H1 (cell line): ENCODE measurements at regions not wholly inside any gene's neighbourhood (a gene's known extent, or its start where the extent isn't known, plus 50 kb on each side); places are given as distances from the start of the nearest gene placed in this dataset.
A peak's percentile ranks its signal among the peaks of the same experiment; 100 is the strongest.

Experiments
- CTCF ChIA-PET: fragments of 300-600 bp; sonication (Branson Sonifier 250); formaldehyde crosslinking; loops from one replicate; lab custom pipeline; 2021; ENCODE audit not compliant: partially characterized antibody; lab: Charles Lee
- POLR2A ChIA-PET: fragments of 300-600 bp; sonication (Branson Sonifier 250); formaldehyde crosslinking; loops from one replicate; lab custom pipeline; 2021; ENCODE audit warnings: inconsistent platforms; ENCODE audit not compliant: partially characterized antibody; lab: Charles Lee
- DNase-seq, 2 experiments: peaks; one replicate each; pipeline versions ENCODE4 v3.0.0 to v3.0.0-alpha.2; 2010 to 2022; ENCODE audit warnings: low spot score in 2 of 2, low read depth in 1 of 2, mixed read lengths in 1 of 2
- FAIRE-seq: peaks from 2 replicates; lab custom pipeline; 2011; peaks lifted over from hg19 to GRCh38; lab: Jason Lieb, UNC
- H2AFZ ChIP-seq: 2 replicates; pipeline ENCODE4 v1.8.1; 2012; ENCODE audit warnings: low read length, inconsistent platforms
- H2AK5ac ChIP-seq: 2 replicates; pipeline ENCODE4 v1.6.1; 2013; ENCODE audit warnings: low read depth, low read length
- H2BK120ac ChIP-seq: replicated peaks from 2 replicates; pipeline ENCODE3; 2013; ENCODE audit warnings: low read depth, low read length, inconsistent platforms
- H2BK12ac ChIP-seq: 2 replicates; pipeline ENCODE4 v1.6.1; 2013; ENCODE audit warnings: low read depth, low read length
- H2BK15ac ChIP-seq: 2 replicates; pipeline ENCODE4 v1.6.1; 2013; ENCODE audit warnings: low read length
- H2BK20ac ChIP-seq: 2 replicates; pipeline ENCODE4 v1.6.1; 2013; ENCODE audit warnings: low read length
- H2BK5ac ChIP-seq: 2 replicates; pipeline ENCODE4 v1.6.1; 2013; ENCODE audit warnings: low read depth, low read length
- H3K14ac ChIP-seq: 2 replicates; pipeline ENCODE4 v1.6.1; 2013; ENCODE audit warnings: inconsistent platforms; ENCODE audit not compliant: insufficient read length
- H3K18ac ChIP-seq: 2 replicates; pipeline ENCODE4 v1.6.1; 2013; ENCODE audit warnings: low read length; ENCODE audit errors: extremely low read depth
- H3K23ac ChIP-seq: 2 replicates; pipeline ENCODE4 v1.6.1; 2013; ENCODE audit warnings: inconsistent platforms; ENCODE audit not compliant: insufficient read length
- H3K23me2 ChIP-seq: 2 replicates; pipeline ENCODE4 v1.6.1; 2013; ENCODE audit warnings: low read depth, low read length
- H3K27ac ChIP-seq: 2 replicates; pipeline ENCODE4 v1.6.1; 2011; ENCODE audit warnings: low read depth, low read length, inconsistent platforms
- H3K27me3 ChIP-seq, 4 experiments: replicated peaks in 1 of 4; 1 replicate in 1 of 4; 2 replicates in 3 of 4; pipeline versions ENCODE4 v1.6.1 to v1.8.1; 2011 to 2013; ENCODE audit warnings: low read length in 3 of 4, mild to moderate bottlenecking in 3 of 4, inconsistent platforms in 2 of 4, mixed read lengths in 2 of 4, moderate library complexity in 1 of 4; ENCODE audit not compliant: control insufficient read depth in 3 of 4, insufficient read depth in 3 of 4; ENCODE audit errors: extremely low read depth in 1 of 4
- H3K36me3 ChIP-seq, 4 experiments: 2 replicates each; pipeline versions ENCODE4 v1.6.1 to v1.8.1; 2011 to 2013; ENCODE audit warnings: mild to moderate bottlenecking in 4 of 4, low read length in 3 of 4, moderate library complexity in 2 of 4, control low read depth in 1 of 4, inconsistent platforms in 1 of 4; ENCODE audit not compliant: insufficient read depth in 4 of 4, control insufficient read depth in 2 of 4
- H3K4ac ChIP-seq: replicated peaks from 2 replicates; pipeline ENCODE3; 2013; ENCODE audit warnings: low read length, low read depth, mixed read lengths, inconsistent platforms; ENCODE audit not compliant: insufficient read length
- H3K4me1 ChIP-seq, 4 experiments: replicated peaks in 1 of 4; 1 replicate in 1 of 4; 2 replicates in 3 of 4; pipeline versions ENCODE4 v1.6.1 to v1.8.1; 2011 to 2013; ENCODE audit warnings: low read length in 3 of 4, inconsistent platforms in 2 of 4, mixed read lengths in 1 of 4; ENCODE audit not compliant: insufficient read depth in 4 of 4, control insufficient read depth in 3 of 4
- H3K4me2 ChIP-seq, 2 experiments: 2 replicates each; pipeline versions ENCODE4 v1.6.1 to v1.8.1; 2011 to 2013; ENCODE audit warnings: low read depth in 2 of 2, low read length in 2 of 2, control low read depth in 1 of 2, inconsistent platforms in 1 of 2, mild to moderate bottlenecking in 1 of 2; ENCODE audit not compliant: insufficient read depth in 1 of 2
- H3K4me3 ChIP-seq, 4 experiments: fragments of 200-600, 300-600 bp in 1 of 4; sonication (generic), shearing (Covaris generic), sonication (Bioruptor Twin) in 1 of 4; 2 replicates each; pipeline versions ENCODE4 v1.5.1 to v1.8.1; 2011 to 2016; ENCODE audit warnings: low read length in 4 of 4, low read depth in 3 of 4, control low read depth in 2 of 4, inconsistent platforms in 2 of 4, mild to moderate bottlenecking in 2 of 4, mixed read lengths in 1 of 4, moderate library complexity in 1 of 4; ENCODE audit not compliant: insufficient read depth in 2 of 4; ENCODE audit errors: extremely low read depth in 1 of 4
- H3K56ac ChIP-seq: replicated peaks from 2 replicates; pipeline ENCODE3; 2013; ENCODE audit warnings: low read depth, mild to moderate bottlenecking, mixed read lengths, low read length, inconsistent platforms; ENCODE audit not compliant: insufficient read length
- H3K79me1 ChIP-seq: 2 replicates; pipeline ENCODE4 v1.6.1; 2013; ENCODE audit warnings: low read depth, low read length, control low read depth
- H3K79me2 ChIP-seq, 2 experiments: 2 replicates each; pipeline versions ENCODE4 v1.6.1 to v1.8.1; 2012 to 2013; ENCODE audit warnings: low read length in 2 of 2, mild to moderate bottlenecking in 2 of 2, inconsistent platforms in 1 of 2; ENCODE audit not compliant: insufficient read depth in 2 of 2, control insufficient read depth in 1 of 2
- H3K9ac ChIP-seq, 4 experiments: replicated peaks in 1 of 4; 1 replicate in 1 of 4; 2 replicates in 3 of 4; pipeline versions ENCODE4 v1.6.1 to v1.8.1; 2011 to 2013; ENCODE audit warnings: low read depth in 3 of 4, low read length in 3 of 4, control low read depth in 2 of 4, mild to moderate bottlenecking in 2 of 4, moderate library complexity in 2 of 4, inconsistent platforms in 1 of 4; ENCODE audit errors: extremely low read depth in 1 of 4
- H3K9me3 ChIP-seq, 2 experiments: 2 replicates each; pipeline versions ENCODE4 v1.6.1 to v1.8.1; 2012 to 2013; ENCODE audit warnings: mild to moderate bottlenecking in 2 of 2, moderate library complexity in 2 of 2, control low read depth in 1 of 2, inconsistent platforms in 1 of 2, low read depth in 1 of 2, low read length in 1 of 2, mixed read lengths in 1 of 2; ENCODE audit not compliant: insufficient read depth in 2 of 2
- H4K20me1 ChIP-seq, 2 experiments: replicated peaks in 1 of 2; 2 replicates each; pipeline versions ENCODE3 to v1.8.1; 2011 to 2013; ENCODE audit warnings: inconsistent platforms in 2 of 2, low read length in 2 of 2, mild to moderate bottlenecking in 1 of 2; ENCODE audit not compliant: insufficient read depth in 2 of 2, control insufficient read depth in 1 of 2
- H4K5ac ChIP-seq: 2 replicates; pipeline ENCODE4 v1.6.1; 2013; ENCODE audit warnings: low read length, low read depth, mixed read lengths, inconsistent platforms; ENCODE audit not compliant: insufficient read length
- H4K8ac ChIP-seq: 2 replicates; pipeline ENCODE4 v1.8.0; 2013; ENCODE audit warnings: mild to moderate bottlenecking, moderate library complexity, low read length, inconsistent platforms; ENCODE audit not compliant: insufficient read depth; ENCODE audit errors: extremely low read depth
- H4K91ac ChIP-seq: replicated peaks from 2 replicates; pipeline ENCODE3; 2013; ENCODE audit warnings: low read length, mixed read lengths, inconsistent platforms; ENCODE audit not compliant: insufficient read length
- ASH2L ChIP-seq: fragments of 200-600, 300-600 bp; sonication (generic); IDR thresholded peaks from one replicate; pipeline ENCODE4 v1.7.1; 2017; ENCODE audit warnings: low read length
- BRCA1 ChIP-seq: IDR thresholded peaks from 2 replicates; pipeline ENCODE4 v1.6.1; 2012; ENCODE audit warnings: low read depth, low read length, improper control_type of control experiment
- CHD1 ChIP-seq: IDR thresholded peaks from 2 replicates; pipeline ENCODE4 v1.6.1; 2012; ENCODE audit warnings: low read depth, low read length, improper control_type of control experiment
- CHD2 ChIP-seq: IDR thresholded peaks from 2 replicates; pipeline ENCODE4 v1.6.1; 2012; ENCODE audit warnings: low read length, improper control_type of control experiment
- EP300 ChIP-seq, 2 experiments: IDR thresholded peaks; 1 replicate in 1 of 2; 2 replicates in 1 of 2; pipeline ENCODE4 v1.6.1; 2011 to 2012; ENCODE audit warnings: low read depth in 2 of 2, low read length in 2 of 2, mild to moderate bottlenecking in 2 of 2, borderline replicate concordance in 1 of 2, inconsistent platforms in 1 of 2, moderate library complexity in 1 of 2
- HDAC2 ChIP-seq, 2 experiments: fragments of 300-600 bp in 1 of 2; sonication (generic) in 1 of 2; IDR thresholded peaks; 2 replicates each; pipeline ENCODE4 v1.6.1; 2011 to 2012; ENCODE audit warnings: low read depth in 2 of 2, low read length in 2 of 2, mild to moderate bottlenecking in 2 of 2, moderate library complexity in 2 of 2, borderline replicate concordance in 1 of 2, inconsistent platforms in 1 of 2
- HDAC6 ChIP-seq: IDR thresholded peaks from one replicate; pipeline ENCODE4 v1.7.1; 2012; ENCODE audit warnings: low read depth, mild to moderate bottlenecking, inconsistent platforms, low read length, moderate library complexity
- JUND ChIP-seq: IDR thresholded peaks from 2 replicates; pipeline ENCODE4 v1.6.1; 2011; ENCODE audit warnings: mild to moderate bottlenecking, improper control_type of control experiment, low read length
- KDM1A ChIP-seq: fragments of 200-600, 300-600 bp; sonication (generic); IDR thresholded peaks from 2 replicates; pipeline ENCODE4 v1.7.1; 2016; ENCODE audit warnings: mild to moderate bottlenecking, low read length, borderline replicate concordance
- KDM5A ChIP-seq: fragments of 200-600 bp; IDR thresholded peaks from 2 replicates; pipeline ENCODE4 v1.7.1; 2012; ENCODE audit warnings: mild to moderate bottlenecking, low read length, inconsistent platforms, mixed read lengths
- POLR2AphosphoS5 ChIP-seq: IDR thresholded peaks from 2 replicates; pipeline ENCODE4 v1.6.1; 2011; ENCODE audit warnings: low read depth, low read length
- POU5F1 ChIP-seq: IDR thresholded peaks from 2 replicates; pipeline ENCODE4 v1.6.1; 2011; ENCODE audit warnings: low read depth, mild to moderate bottlenecking, low read length, moderate library complexity
- SIN3A ChIP-seq, 2 experiments: IDR thresholded peaks in 1 of 2; conservative IDR thresholded peaks in 1 of 2; 2 replicates each; pipeline ENCODE4 v1.6.1; 2011 to 2012; ENCODE audit warnings: low read length in 2 of 2, improper control_type of control experiment in 1 of 2, low read depth in 1 of 2, mild to moderate bottlenecking in 1 of 2
- TCF12 ChIP-seq: IDR thresholded peaks from 2 replicates; pipeline ENCODE4 v1.6.1; 2011; ENCODE audit warnings: low read depth, mild to moderate bottlenecking, low read length
- WGBS, 2 experiments: shearing (Covaris generic) in 1 of 2; methylation state at CpG; one replicate each; pipeline versions ENCODE4 v1.1.6 to v1.1.7; 2013 to 2015; ENCODE audit warnings: low lambda C conversion rate in 2 of 2, mixed read lengths in 2 of 2, inconsistent platforms in 1 of 2, low coverage in 1 of 2, missing lambda C conversion rate in 1 of 2; ENCODE audit not compliant: insufficient replicate concordance in 2 of 2, insufficient coverage in 1 of 2, insufficient read length in 1 of 2; ENCODE audit errors: extremely low coverage in 1 of 2, missing lambda C conversion rate in 1 of 2; 5-methylcytosine and 5-hydroxymethylcytosine counted together
- TF ChIP-seq, protein P1 (sequence below): IDR thresholded peaks from 2 replicates; pipeline ENCODE4 v1.6.1; 2011; ENCODE audit warnings: low read depth, mild to moderate bottlenecking, low read length; ENCODE audit not compliant: insufficient read depth

DNA sequence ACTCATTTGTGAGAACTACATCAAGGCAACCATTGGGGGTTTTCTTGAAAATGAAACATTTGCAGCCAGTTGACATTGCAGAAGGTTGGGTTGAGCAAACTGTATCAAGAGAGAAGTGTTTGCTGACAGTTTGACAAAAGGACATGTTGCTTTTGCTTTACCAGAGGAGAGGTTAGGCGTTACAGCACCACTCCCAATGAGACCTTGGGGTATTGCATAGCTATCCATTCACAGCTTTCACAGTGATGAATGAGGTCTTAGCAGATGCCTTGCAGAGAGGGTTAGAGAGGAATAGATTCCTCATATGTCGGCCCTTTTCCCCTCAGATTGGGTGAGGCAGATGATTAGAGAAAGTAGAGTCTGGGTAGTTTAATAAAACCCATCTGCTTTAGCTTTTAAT, 988.9 kb upstream of the FLRT2 start:
- ChIA-PET POLR2A (no interaction called here), CTCF (interaction anchor here (2.0 kb wide), 1 partner anchor 20 kb away, joined by 4 read pairs; no protein-coding TSS in a partner anchor)
- no peak overlapping the region for H3K14ac ChIP-seq
- no peaks in the 10 kb centered on the region for H3K23me2 ChIP-seq
- no peaks in the 10 kb centered on the region for H3K79me2 ChIP-seq
- H3K27me3 ChIP-seq: no peaks in the 10 kb centered on the region
- H2BK5ac ChIP-seq: no peak overlapping the region
- no peak overlapping the region for H2BK12ac ChIP-seq
- no peak overlapping the region for H2BK120ac ChIP-seq
- H3K18ac ChIP-seq: no peak overlapping the region
- H3K4me3 ChIP-seq: no peak overlapping the region
- H3K79me1 ChIP-seq: no peaks in the 10 kb centered on the region
- H3K56ac ChIP-seq: no peak overlapping the region
- no peaks in the 10 kb centered on the region for H4K20me1 ChIP-seq
- no peak overlapping the region for H3K4me2 ChIP-seq
- H3K9ac ChIP-seq: no peak overlapping the region
- no peak overlapping the region for H3K27ac ChIP-seq
- 50% methylated on average over 2 of the region's 2 CpGs; no CpG with 5 or more reads in 1 of the 2 experiments for WGBS, 2 experiments
- no peak overlapping the region for H3K23ac ChIP-seq
- H2AFZ ChIP-seq: 0 out of 2 replicates have a peak overlapping the region, but pooled peaks have one; percentile 41
- H2BK20ac ChIP-seq: no peak overlapping the region
- H3K9me3 ChIP-seq: no peaks in the 10 kb centered on the region
- no peak overlapping the region for H3K4ac ChIP-seq
- peaks cover 0 to 4% (median 3%) of the 10 kb centered on the region in 4 experiments; a peak in 4 of 7 replicates for H3K4me1 ChIP-seq
- H2BK15ac ChIP-seq: no peak overlapping the region
- FAIRE-seq (no peak), DNase-seq (no peak)
- H4K8ac ChIP-seq: no peak overlapping the region
- no peaks in the 10 kb centered on the region for H3K36me3 ChIP-seq
- no peak overlapping the region for H4K5ac ChIP-seq
- H2AK5ac ChIP-seq: no peak overlapping the region
- H4K91ac ChIP-seq: no peak overlapping the region
- TF ChIP-seq KDM1A (no peak), EP300 (IDR thresholded peaks at IDR 0.05; ENCODE audit: borderline replicate concordance in 1 of 2, low read depth in 2 of 2, low read length in 2 of 2) (no peak), KDM5A (no peak), TCF12 (no peak), CHD1 (no peak), BRCA1 (no peak), SIN3A (conservative IDR thresholded peaks at IDR 0.05 in 1 of 2, IDR thresholded peaks at IDR 0.05 in 1 of 2; ENCODE audit: low read depth in 1 of 2, low read length in 2 of 2) (no peak), HDAC6 (no peak), HDAC2 (IDR thresholded peaks at IDR 0.05; ENCODE audit: borderline replicate concordance in 1 of 2, low read depth in 2 of 2, low read length in 2 of 2) (no peak), CHD2 (no peak), JUND (no peak), POLR2AphosphoS5 (no peak), ASH2L (no peak), POU5F1 (no peak)
- TF ChIP-seq, protein P1, sequence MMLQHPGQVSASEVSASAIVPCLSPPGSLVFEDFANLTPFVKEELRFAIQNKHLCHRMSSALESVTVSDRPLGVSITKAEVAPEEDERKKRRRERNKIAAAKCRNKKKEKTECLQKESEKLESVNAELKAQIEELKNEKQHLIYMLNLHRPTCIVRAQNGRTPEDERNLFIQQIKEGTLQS: no peak
